ENCODE measurements at regions not wholly inside any gene's neighbourhood (a gene's known extent, or its start where the extent isn't known, plus 50 kb on each side); places are given as distances from the start of the nearest gene placed in this dataset.
A peak's percentile ranks its signal among the peaks of the same experiment; 100 is the strongest.

GRCh38 chr20:43853174-43853803 lies 61.4 kb upstream of the TOX2 start:
- intact Hi-C loops (cut with micrococcal nuclease): no loop called here
- CTCF ChIA-PET: interaction anchor here (1.1 kb wide), 1 partner anchor 103 kb away, joined by 4 read pairs; no protein-coding TSS in a partner anchor
- H3K27ac Mint-ChIP-seq (ENCODE audit: low read depth, unreplicated experiment): peak overlapping the region; percentile 62
- H3K9me3 Mint-ChIP-seq (ENCODE audit: unreplicated experiment): no peaks in the 10 kb centered on the region
- H3K27me3 Mint-ChIP-seq (ENCODE audit: insufficient read depth, unreplicated experiment): no peaks in the 10 kb centered on the region
- H3K4me1 Mint-ChIP-seq (ENCODE audit: insufficient read depth, unreplicated experiment): peaks cover 30% of the 10 kb centered on the region
- POLR2A ChIA-PET: no interaction called here
- no peaks in the 10 kb centered on the region for H3K36me3 Mint-ChIP-seq (ENCODE audit: insufficient read depth, unreplicated experiment)
- peak; percentile 18 for DNase-seq (ENCODE audit: unreplicated experiment)
- no peak overlapping the region for H3K4me3 Mint-ChIP-seq (ENCODE audit: unreplicated experiment)
- BruUV-seq (replicated peaks): no TSS peak
- TF ChIP-seq CTCF (IDR thresholded peaks at IDR 0.05; ENCODE audit: unreplicated experiment): no peak

GRCh38 chr20:43849496-43850186 lies 65.0 kb upstream of the TOX2 start:
- Mint-ChIP-seq H3K9me3 (ENCODE audit: unreplicated experiment) (peaks cover 6% of the 10 kb centered on the region), H3K27ac (ENCODE audit: low read depth, unreplicated experiment) (peak overlapping the region; percentile 96), H3K4me1 (ENCODE audit: insufficient read depth, unreplicated experiment) (peaks cover 47% of the 10 kb centered on the region), H3K36me3 (ENCODE audit: insufficient read depth, unreplicated experiment) (no peaks in the 10 kb centered on the region), H3K27me3 (ENCODE audit: insufficient read depth, unreplicated experiment) (no peaks in the 10 kb centered on the region), H3K4me3 (ENCODE audit: unreplicated experiment) (peak overlapping the region; percentile 35)
- BruUV-seq (replicated peaks): no TSS peak
- TF ChIP-seq CTCF (IDR thresholded peaks at IDR 0.05; ENCODE audit: unreplicated experiment): no peak
- intact Hi-C loops (cut with micrococcal nuclease): loop anchor here (10.0 kb wide), 2 partner anchors 85 to 95 kb away; no protein-coding TSS in a partner anchor
- ChIA-PET CTCF (interaction anchor here (0.6 to 1.0 kb wide), 2 partner anchors 9 to 230 kb away, joined by 4 read pairs; no protein-coding TSS in a partner anchor), POLR2A (interaction anchor here (0.7 to 2.7 kb wide), 9 partner anchors 13 to 225 kb away, joined by 3 to 9 read pairs (median 4); no protein-coding TSS in a partner anchor)
- peak; percentile 86 for DNase-seq (ENCODE audit: unreplicated experiment)

GRCh38 chr20:43846516-43846905 lies 68.1 kb upstream of the TOX2 start:
- BruUV-seq (replicated peaks): no TSS peak
- intact Hi-C loops (cut with micrococcal nuclease): loop anchor here (10.0 kb wide), 2 partner anchors 88 to 92 kb away; no protein-coding TSS in a partner anchor
- CTCF ChIA-PET: interaction anchor here (0.5 to 1.8 kb wide), 8 partner anchors 11 to 237 kb away, joined by 3 to 5 read pairs (median 3); no protein-coding TSS in a partner anchor

More at GRCh38 chr20:43846516-43846905, 68.1 kb upstream of the TOX2 start:
- Mint-ChIP-seq H3K36me3 (ENCODE audit: insufficient read depth, unreplicated experiment) (no peaks in the 10 kb centered on the region), H3K27ac (ENCODE audit: low read depth, unreplicated experiment) (peak overlapping the region; percentile 84), H3K4me1 (ENCODE audit: insufficient read depth, unreplicated experiment) (peaks cover 46% of the 10 kb centered on the region), H3K4me3 (ENCODE audit: unreplicated experiment) (no peak overlapping the region), H3K27me3 (ENCODE audit: insufficient read depth, unreplicated experiment) (no peaks in the 10 kb centered on the region), H3K9me3 (ENCODE audit: unreplicated experiment) (peaks cover 6% of the 10 kb centered on the region)
- no peak for DNase-seq (ENCODE audit: unreplicated experiment)
- no peak for TF ChIP-seq CTCF (IDR thresholded peaks at IDR 0.05; ENCODE audit: unreplicated experiment)
- POLR2A ChIA-PET: interaction anchor here (0.7 to 1.7 kb wide), 8 partner anchors 9 to 110 kb away, joined by 3 to 4 read pairs (median 3); no protein-coding TSS in a partner anchor
